ENCODE measurements at regions not wholly inside any gene's neighbourhood (a gene's known extent, or its start where the extent isn't known, plus 50 kb on each side); places are given as distances from the start of the nearest gene placed in this dataset.

DNA sequence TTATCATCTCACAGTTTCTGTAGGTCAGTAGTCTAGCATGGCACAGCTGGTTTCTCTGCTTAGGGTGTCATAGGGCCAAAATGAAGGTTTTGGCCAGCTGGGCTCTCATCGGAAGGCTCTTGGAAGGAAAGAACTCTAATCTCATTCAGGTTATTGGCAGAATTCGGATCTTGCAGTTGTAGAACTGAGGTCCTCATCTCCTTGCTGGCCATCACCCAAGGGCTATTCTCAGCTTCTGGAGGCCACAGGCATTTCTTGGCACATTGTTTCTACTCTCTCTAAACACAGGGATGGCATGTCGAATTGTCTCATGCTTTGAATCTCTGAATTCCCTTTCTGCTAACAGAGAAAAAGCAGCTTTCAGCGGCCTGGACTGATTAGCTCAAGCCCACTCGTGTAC, 258.0 kb upstream of the SMARCA2 start:
- TF ChIP-seq, protein P1, sequence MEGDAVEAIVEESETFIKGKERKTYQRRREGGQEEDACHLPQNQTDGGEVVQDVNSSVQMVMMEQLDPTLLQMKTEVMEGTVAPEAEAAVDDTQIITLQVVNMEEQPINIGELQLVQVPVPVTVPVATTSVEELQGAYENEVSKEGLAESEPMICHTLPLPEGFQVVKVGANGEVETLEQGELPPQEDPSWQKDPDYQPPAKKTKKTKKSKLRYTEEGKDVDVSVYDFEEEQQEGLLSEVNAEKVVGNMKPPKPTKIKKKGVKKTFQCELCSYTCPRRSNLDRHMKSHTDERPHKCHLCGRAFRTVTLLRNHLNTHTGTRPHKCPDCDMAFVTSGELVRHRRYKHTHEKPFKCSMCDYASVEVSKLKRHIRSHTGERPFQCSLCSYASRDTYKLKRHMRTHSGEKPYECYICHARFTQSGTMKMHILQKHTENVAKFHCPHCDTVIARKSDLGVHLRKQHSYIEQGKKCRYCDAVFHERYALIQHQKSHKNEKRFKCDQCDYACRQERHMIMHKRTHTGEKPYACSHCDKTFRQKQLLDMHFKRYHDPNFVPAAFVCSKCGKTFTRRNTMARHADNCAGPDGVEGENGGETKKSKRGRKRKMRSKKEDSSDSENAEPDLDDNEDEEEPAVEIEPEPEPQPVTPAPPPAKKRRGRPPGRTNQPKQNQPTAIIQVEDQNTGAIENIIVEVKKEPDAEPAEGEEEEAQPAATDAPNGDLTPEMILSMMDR (IDR thresholded peaks at IDR 0.05; ENCODE audit: low read depth, low read length, missing control alignments), result no peak
- DNase-seq (ENCODE audit: extremely low read depth, low read depth), result no peak
- no peak overlapping the region for H3K4me3 ChIP-seq (replicated peaks; ENCODE audit: low read depth, low read length)

DNA sequence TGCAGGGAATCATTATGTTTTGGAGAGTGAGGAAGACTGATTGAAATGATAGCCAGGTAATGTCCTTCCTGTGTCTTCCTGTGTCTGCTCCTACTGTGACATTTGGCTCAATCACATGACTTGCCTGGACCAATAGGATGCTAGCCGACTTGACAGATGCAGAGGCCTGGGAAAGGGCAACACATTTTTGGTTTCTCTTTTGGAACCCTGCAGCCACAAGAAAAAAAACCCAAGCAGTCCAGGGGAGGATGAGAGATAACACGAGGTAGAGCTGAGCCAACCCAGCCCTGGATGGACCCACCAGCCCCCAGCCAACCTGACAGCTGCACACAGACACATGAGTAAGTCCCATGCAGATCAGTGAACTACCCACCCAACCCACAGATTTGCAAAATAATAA, 256.1 kb upstream of the SMARCA2 start:
- no peak overlapping the region for H3K4me3 ChIP-seq (replicated peaks; ENCODE audit: low read depth, low read length)
- DNase-seq (ENCODE audit: extremely low read depth, low read depth), result no peak
- TF ChIP-seq, protein P1 (IDR thresholded peaks at IDR 0.05; ENCODE audit: low read depth, low read length, missing control alignments), result no peak

DNA sequence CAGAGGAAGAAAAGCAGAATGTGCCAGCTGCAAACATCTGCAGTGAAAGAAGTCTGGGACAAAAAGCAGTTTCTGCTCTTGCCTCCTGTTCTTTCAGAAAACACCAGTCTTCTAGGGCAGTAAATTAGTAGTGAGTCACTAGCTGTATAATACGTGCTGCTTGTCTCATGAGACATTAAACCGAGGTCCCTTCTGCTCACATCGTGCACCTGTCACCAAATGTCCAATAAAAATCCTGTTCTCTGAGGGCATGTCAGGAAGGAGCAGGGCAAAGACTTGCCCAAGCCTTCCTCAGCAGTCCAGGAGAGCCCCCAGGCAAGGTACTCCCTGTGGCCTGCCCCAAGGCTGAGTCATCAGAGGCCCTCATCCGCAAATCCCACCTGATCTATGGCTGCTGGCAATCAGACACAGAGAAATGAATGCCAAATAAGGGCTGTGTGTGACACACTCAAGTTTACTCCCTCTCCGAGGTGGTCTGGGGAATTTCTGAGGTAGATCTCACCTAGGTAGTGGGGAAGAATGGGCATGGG, 255.3 kb upstream of the SMARCA2 start:
- TF ChIP-seq, protein P1 (IDR thresholded peaks at IDR 0.05; ENCODE audit: low read depth, low read length, missing control alignments), result no peak
- H3K4me3 ChIP-seq (replicated peaks; ENCODE audit: low read depth, low read length), result no peak overlapping the region
- no peak for DNase-seq (ENCODE audit: extremely low read depth, low read depth)

DNA sequence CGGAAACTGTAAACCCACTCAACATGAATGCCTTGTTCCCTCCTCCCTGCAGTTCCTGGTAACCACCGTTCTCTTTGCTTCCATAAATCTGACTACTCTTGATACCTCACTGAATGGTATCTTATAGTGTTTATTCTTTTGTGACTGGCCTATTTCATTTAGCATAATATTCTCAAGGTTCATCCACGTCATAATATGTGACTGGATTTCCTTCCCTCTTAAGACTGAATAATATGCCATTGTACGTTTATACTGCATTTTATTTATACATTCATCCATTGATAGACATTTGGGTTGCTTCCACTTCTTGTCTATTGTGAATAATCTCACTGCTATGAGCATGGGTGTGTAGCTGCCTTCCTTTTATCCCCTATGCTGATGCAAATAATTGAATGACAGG, 253.3 kb upstream of the SMARCA2 start:
- DNase-seq (ENCODE audit: extremely low read depth, low read depth), result no peak
- TF ChIP-seq, protein P1 (IDR thresholded peaks at IDR 0.05; ENCODE audit: low read depth, low read length, missing control alignments), result no peak
- no peak overlapping the region for H3K4me3 ChIP-seq (replicated peaks; ENCODE audit: low read depth, low read length)

DNA sequence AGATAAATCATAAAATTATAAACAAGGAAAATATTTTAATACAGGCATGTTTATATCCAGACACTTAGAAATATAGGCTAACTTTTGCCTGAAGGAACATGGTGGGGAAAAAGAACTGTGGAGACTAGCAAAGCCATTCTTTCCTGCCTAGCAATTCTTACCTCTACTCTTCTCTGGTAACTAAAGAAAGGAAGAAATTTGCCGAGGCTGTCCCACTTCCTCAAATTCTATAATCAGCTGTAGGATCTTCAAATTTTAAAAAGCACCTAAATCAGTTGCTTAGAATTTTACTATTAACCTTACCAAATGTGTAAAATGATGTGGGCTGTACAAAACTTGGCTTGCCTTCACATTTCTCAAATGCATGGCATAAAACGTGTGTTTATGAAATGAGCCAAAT, 249.1 kb upstream of the SMARCA2 start:
- TF ChIP-seq, protein P1 (IDR thresholded peaks at IDR 0.05; ENCODE audit: low read depth, low read length, missing control alignments), result no peak
- H3K4me3 ChIP-seq (replicated peaks; ENCODE audit: low read depth, low read length), result no peak overlapping the region
- no peak for DNase-seq (ENCODE audit: extremely low read depth, low read depth)

DNA sequence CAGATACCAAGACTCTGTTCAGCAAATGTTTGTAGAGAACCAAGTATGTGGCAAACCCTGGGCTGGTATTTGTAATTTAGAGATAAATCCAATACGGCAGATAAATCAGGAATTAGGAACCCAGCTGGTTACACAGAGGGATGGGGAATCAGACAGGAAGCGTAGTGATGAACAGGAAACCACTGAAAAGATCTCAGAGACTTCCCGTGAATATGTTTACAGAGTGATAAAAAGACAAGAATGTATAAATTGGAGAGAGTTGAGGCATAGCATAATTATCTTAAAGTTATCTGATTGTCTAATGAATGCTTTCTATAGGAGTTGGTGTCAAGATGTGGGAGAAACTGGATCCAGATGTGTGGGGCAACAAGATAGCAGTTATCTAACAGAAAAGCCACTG, 246.6 kb upstream of the SMARCA2 start:
- DNase-seq (ENCODE audit: extremely low read depth, low read depth), result no peak
- TF ChIP-seq, protein P1 (IDR thresholded peaks at IDR 0.05; ENCODE audit: low read depth, low read length, missing control alignments), result no peak

More for the DNA sequence above, 246.6 kb upstream of the SMARCA2 start:
- no peak overlapping the region for H3K4me3 ChIP-seq (replicated peaks; ENCODE audit: low read depth, low read length)
